ENCODE measurements at regions not wholly inside any gene's neighbourhood (a gene's known extent, or its start where the extent isn't known, plus 50 kb on each side); places are given as distances from the start of the nearest gene placed in this dataset.

DNA sequence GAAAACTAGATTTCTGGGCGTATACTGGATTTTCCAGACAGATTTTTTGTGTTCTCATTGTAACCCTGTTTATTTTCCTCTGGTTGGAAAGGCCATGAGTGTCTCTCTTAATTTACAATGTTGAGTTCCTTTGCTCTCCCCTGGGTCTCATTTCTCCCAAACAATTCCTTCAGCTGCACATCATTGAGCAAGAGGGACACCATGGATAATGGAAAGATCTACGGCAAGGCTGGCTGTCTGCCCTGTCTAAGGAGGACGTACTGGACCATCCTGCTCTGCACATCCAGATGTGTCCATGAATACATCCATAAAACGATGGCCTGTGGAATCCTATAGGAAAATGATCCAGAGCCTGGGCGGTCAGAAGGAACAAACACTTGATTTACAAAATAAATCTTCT lies 258.1 kb upstream of the MCTP2 start:
- no peaks in the 10 kb centered on the region for H3K4me1 ChIP-seq (ENCODE audit: control insufficient read depth in 1 of 2, insufficient read depth in 2 of 2, low read length in 2 of 2)
- no peak overlapping the region for H2BK12ac ChIP-seq (ENCODE audit: low read length)
- H3K79me2 ChIP-seq (ENCODE audit: control insufficient read depth, insufficient read depth, low read length, poor library complexity): no peaks in the 10 kb centered on the region
- DNase-seq: no peak
- H3K27me3 ChIP-seq (ENCODE audit: insufficient read depth, low read length): no peaks in the 10 kb centered on the region
- no peaks in the 10 kb centered on the region for H3K36me3 ChIP-seq (ENCODE audit: control insufficient read depth in 1 of 2, insufficient read depth in 2 of 2, low read length in 2 of 2)
- H3K18ac ChIP-seq (ENCODE audit: low read length): no peak overlapping the region
- no peak overlapping the region for H2BK120ac ChIP-seq (ENCODE audit: insufficient read depth, low read length, poor library complexity)
- H4K8ac ChIP-seq (ENCODE audit: low read depth, low read length): no peak overlapping the region
- H3K27ac ChIP-seq (ENCODE audit: low read depth, low read length): no peak overlapping the region
- no peak overlapping the region for H2BK5ac ChIP-seq (ENCODE audit: low read depth, low read length, poor library complexity)
- no peak overlapping the region for H3K4me2 ChIP-seq (ENCODE audit: low read length)
- no peak overlapping the region for H3K4ac ChIP-seq (ENCODE audit: low read depth, low read length)
- no peak overlapping the region for H3K23ac ChIP-seq (ENCODE audit: low read length)
- H4K12ac ChIP-seq (ENCODE audit: low read depth, low read length): no peak overlapping the region
- WGBS (ENCODE audit: extremely low coverage, insufficient coverage, insufficient read length): no CpG with 5 or more reads among the region's 5 CpGs
- no peak overlapping the region for H4K91ac ChIP-seq (ENCODE audit: low read depth, low read length)
- H3K14ac ChIP-seq (ENCODE audit: low read length): no peak overlapping the region
- no peak overlapping the region for H3K4me3 ChIP-seq (ENCODE audit: low read depth, low read length)
- H2AK5ac ChIP-seq (ENCODE audit: low read length): no peak overlapping the region
- H3K9ac ChIP-seq (ENCODE audit: low read length): no peak overlapping the region
- no peaks in the 10 kb centered on the region for H3K9me3 ChIP-seq (ENCODE audit: insufficient read depth, low read depth, low read length)
- no peak overlapping the region for H2AFZ ChIP-seq (ENCODE audit: insufficient read depth, low read length, poor library complexity)
- no peaks in the 10 kb centered on the region for H3K79me1 ChIP-seq (ENCODE audit: low read length)

DNA sequence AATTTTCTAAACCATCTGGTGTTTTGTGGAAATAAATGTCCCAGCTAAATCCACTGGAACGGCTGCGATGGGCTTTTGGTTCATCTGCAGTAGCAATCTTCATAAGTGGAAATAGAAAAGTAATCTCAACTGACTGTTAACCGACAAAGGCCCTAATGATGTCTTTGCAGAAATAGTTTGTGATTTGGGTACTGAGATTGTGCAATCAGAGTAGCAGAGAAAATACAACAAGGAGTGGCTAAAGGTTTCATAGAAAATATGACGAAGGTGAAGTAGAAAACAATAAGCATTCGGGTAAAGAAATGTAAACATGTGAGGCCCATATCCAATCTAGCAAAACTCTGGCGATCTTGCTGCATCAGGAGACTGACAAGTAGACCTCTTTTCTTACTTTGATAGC lies 262.6 kb upstream of the MCTP2 start:
- no CpG with 5 or more reads among the region's 6 CpGs for WGBS (ENCODE audit: extremely low coverage, insufficient coverage, insufficient read length)
- Histone ChIP-seq H2AK5ac (ENCODE audit: low read length) (no peak overlapping the region), H3K36me3 (ENCODE audit: control insufficient read depth in 1 of 2, insufficient read depth in 2 of 2, low read length in 2 of 2) (no peaks in the 10 kb centered on the region), H3K79me2 (ENCODE audit: control insufficient read depth, insufficient read depth, low read length, poor library complexity) (no peaks in the 10 kb centered on the region), H4K12ac (ENCODE audit: low read depth, low read length) (no peak overlapping the region), H2BK5ac (ENCODE audit: low read depth, low read length, poor library complexity) (no peak overlapping the region), H2BK120ac (ENCODE audit: insufficient read depth, low read length, poor library complexity) (no peak overlapping the region), H3K27me3 (ENCODE audit: insufficient read depth, low read length) (no peaks in the 10 kb centered on the region), H3K4me1 (ENCODE audit: control insufficient read depth in 1 of 2, insufficient read depth in 2 of 2, low read length in 2 of 2) (no peaks in the 10 kb centered on the region), H4K8ac (ENCODE audit: low read depth, low read length) (no peak overlapping the region), H3K9ac (ENCODE audit: low read length) (no peak overlapping the region), H3K4me3 (ENCODE audit: low read depth, low read length) (no peak overlapping the region), H3K18ac (ENCODE audit: low read length) (no peak overlapping the region), H2AFZ (ENCODE audit: insufficient read depth, low read length, poor library complexity) (no peak overlapping the region), H2BK12ac (ENCODE audit: low read length) (no peak overlapping the region), H3K27ac (ENCODE audit: low read depth, low read length) (no peak overlapping the region), H4K91ac (ENCODE audit: low read depth, low read length) (no peak overlapping the region), H3K4me2 (ENCODE audit: low read length) (no peak overlapping the region), H3K9me3 (ENCODE audit: insufficient read depth, low read depth, low read length) (no peaks in the 10 kb centered on the region), H3K4ac (ENCODE audit: low read depth, low read length) (no peak overlapping the region), H3K14ac (ENCODE audit: low read length) (no peak overlapping the region), H3K23ac (ENCODE audit: low read length) (no peak overlapping the region), H3K79me1 (ENCODE audit: low read length) (no peaks in the 10 kb centered on the region)
- no peak for DNase-seq

- no peaks in the 10 kb centered on the region for H3K79me1 ChIP-seq (ENCODE audit: low read length)
- H3K23ac ChIP-seq (ENCODE audit: low read length): no peak overlapping the region
- H2BK120ac ChIP-seq (ENCODE audit: insufficient read depth, low read length, poor library complexity): no peak overlapping the region
- no peak overlapping the region for H4K8ac ChIP-seq (ENCODE audit: low read depth, low read length)
- no peak overlapping the region for H3K4me3 ChIP-seq (ENCODE audit: low read depth, low read length)
- no peak overlapping the region for H3K14ac ChIP-seq (ENCODE audit: low read length)
- H3K4ac ChIP-seq (ENCODE audit: low read depth, low read length): no peak overlapping the region
- H3K4me1 ChIP-seq (ENCODE audit: control insufficient read depth in 1 of 2, insufficient read depth in 2 of 2, low read length in 2 of 2): no peaks in the 10 kb centered on the region
- no peaks in the 10 kb centered on the region for H3K36me3 ChIP-seq (ENCODE audit: control insufficient read depth in 1 of 2, insufficient read depth in 2 of 2, low read length in 2 of 2)
- no peak overlapping the region for H2AFZ ChIP-seq (ENCODE audit: insufficient read depth, low read length, poor library complexity)
- WGBS (ENCODE audit: extremely low coverage, insufficient coverage, insufficient read length): no CpG with 5 or more reads among the region's 6 CpGs
- H2BK12ac ChIP-seq (ENCODE audit: low read length): no peak overlapping the region
- no peaks in the 10 kb centered on the region for H3K9me3 ChIP-seq (ENCODE audit: insufficient read depth, low read depth, low read length)
- H2AK5ac ChIP-seq (ENCODE audit: low read length): no peak overlapping the region
- no peak for DNase-seq
- no peak overlapping the region for H3K4me2 ChIP-seq (ENCODE audit: low read length)
- H3K27ac ChIP-seq (ENCODE audit: low read depth, low read length): no peak overlapping the region
- H3K27me3 ChIP-seq (ENCODE audit: insufficient read depth, low read length): no peaks in the 10 kb centered on the region
- H3K79me2 ChIP-seq (ENCODE audit: control insufficient read depth, insufficient read depth, low read length, poor library complexity): no peaks in the 10 kb centered on the region
- H3K9ac ChIP-seq (ENCODE audit: low read length): no peak overlapping the region
- H4K91ac ChIP-seq (ENCODE audit: low read depth, low read length): no peak overlapping the region
- H3K18ac ChIP-seq (ENCODE audit: low read length): no peak overlapping the region
- H2BK5ac ChIP-seq (ENCODE audit: low read depth, low read length, poor library complexity): no peak overlapping the region
- no peak overlapping the region for H4K12ac ChIP-seq (ENCODE audit: low read depth, low read length)
Measured at GRCh38 chr15:93965304-93965908, 266.0 kb upstream of the MCTP2 start.

GRCh38 chr15:93954985-93955571 lies 276.3 kb upstream of the MCTP2 start:
- H3K9ac ChIP-seq (ENCODE audit: low read length): no peak overlapping the region
- no peaks in the 10 kb centered on the region for H3K9me3 ChIP-seq (ENCODE audit: insufficient read depth, low read depth, low read length)
- no peaks in the 10 kb centered on the region for H3K4me1 ChIP-seq (ENCODE audit: control insufficient read depth in 1 of 2, insufficient read depth in 2 of 2, low read length in 2 of 2)
- H2BK5ac ChIP-seq (ENCODE audit: low read depth, low read length, poor library complexity): no peak overlapping the region
- no peak overlapping the region for H3K4ac ChIP-seq (ENCODE audit: low read depth, low read length)
- H3K27me3 ChIP-seq (ENCODE audit: insufficient read depth, low read length): no peaks in the 10 kb centered on the region
- H2BK120ac ChIP-seq (ENCODE audit: insufficient read depth, low read length, poor library complexity): no peak overlapping the region
- H2AK5ac ChIP-seq (ENCODE audit: low read length): no peak overlapping the region
- H2AFZ ChIP-seq (ENCODE audit: insufficient read depth, low read length, poor library complexity): no peak overlapping the region
- no peaks in the 10 kb centered on the region for H3K36me3 ChIP-seq (ENCODE audit: control insufficient read depth in 1 of 2, insufficient read depth in 2 of 2, low read length in 2 of 2)
- H3K27ac ChIP-seq (ENCODE audit: low read depth, low read length): no peak overlapping the region
- no peaks in the 10 kb centered on the region for H3K79me1 ChIP-seq (ENCODE audit: low read length)
- no peak overlapping the region for H3K23ac ChIP-seq (ENCODE audit: low read length)
- no peak overlapping the region for H4K12ac ChIP-seq (ENCODE audit: low read depth, low read length)
- H4K91ac ChIP-seq (ENCODE audit: low read depth, low read length): no peak overlapping the region
- H4K8ac ChIP-seq (ENCODE audit: low read depth, low read length): no peak overlapping the region
- H3K79me2 ChIP-seq (ENCODE audit: control insufficient read depth, insufficient read depth, low read length, poor library complexity): no peaks in the 10 kb centered on the region
- DNase-seq: no peak
- WGBS (ENCODE audit: extremely low coverage, insufficient coverage, insufficient read length): no CpG with 5 or more reads among the region's 8 CpGs
- no peak overlapping the region for H3K14ac ChIP-seq (ENCODE audit: low read length)
- no peak overlapping the region for H3K4me3 ChIP-seq (ENCODE audit: low read depth, low read length)
- no peak overlapping the region for H3K4me2 ChIP-seq (ENCODE audit: low read length)
- H3K18ac ChIP-seq (ENCODE audit: low read length): no peak overlapping the region
- no peak overlapping the region for H2BK12ac ChIP-seq (ENCODE audit: low read length)

All from trophoblast cell (in vitro differentiated cells and primary cell).